Smooth muscle cell (in vitro differentiated cells): ENCODE measurements at regions not wholly inside any gene's neighbourhood (a gene's known extent, or its start where the extent isn't known, plus 50 kb on each side); places are given as distances from the start of the nearest gene placed in this dataset.

Experiments
- DNase-seq: peaks from one replicate; lab custom pipeline; 2025; ENCODE audit not compliant: unreplicated experiment; lab: John Stamatoyannopoulos, UW
- H2AFZ ChIP-seq: fragments of 200-600 bp; sonication (generic); 2 replicates; pipeline ENCODE4 v1.6.0; 2016; ENCODE audit warnings: antibody characterized with exemption, low read depth, mild to moderate bottlenecking
- H3F3A ChIP-seq: fragments of 200-600 bp; sonication (generic); 2 replicates; pipeline ENCODE4 v1.6.0; 2017; ENCODE audit warnings: antibody characterized with exemption, low read depth
- H3K27ac ChIP-seq: fragments of 200-600 bp; sonication (generic); 2 replicates; pipeline ENCODE4 v1.5.1; 2016; ENCODE audit warnings: low read depth, mild to moderate bottlenecking
- H3K27me3 ChIP-seq: fragments of 200-600 bp; sonication (generic); 2 replicates; pipeline ENCODE4 v1.6.1; 2016; ENCODE audit warnings: low read depth, mild to moderate bottlenecking
- H3K36me3 ChIP-seq: fragments of 200-600 bp; sonication (generic); 2 replicates; pipeline ENCODE4 v1.5.1; 2016; ENCODE audit warnings: low read depth
- H3K4me1 ChIP-seq: fragments of 200-600 bp; sonication (generic); 2 replicates; pipeline ENCODE4 v1.5.1; 2016; ENCODE audit warnings: low read depth
- H3K4me2 ChIP-seq: fragments of 200-600 bp; sonication (generic); 2 replicates; pipeline ENCODE4 v1.6.0; 2016; ENCODE audit warnings: mild to moderate bottlenecking
- H3K4me3 ChIP-seq: fragments of 200-600 bp; sonication (generic); 2 replicates; pipeline ENCODE4 v1.5.1; 2016; ENCODE audit warnings: mild to moderate bottlenecking
- H3K79me2 ChIP-seq: fragments of 200-600 bp; sonication (generic); 2 replicates; pipeline ENCODE4 v1.6.0; 2016; ENCODE audit warnings: low read depth, mild to moderate bottlenecking
- H3K9ac ChIP-seq: fragments of 200-600 bp; sonication (generic); 2 replicates; pipeline ENCODE4 v1.6.0; 2016; ENCODE audit warnings: low read depth
- H3K9me3 ChIP-seq: fragments of 200-600 bp; sonication (generic); replicated peaks from 2 replicates; pipeline ENCODE4 v1.5.1; 2016; ENCODE audit warnings: low read depth
- H4K20me1 ChIP-seq: fragments of 200-600 bp; sonication (generic); 2 replicates; pipeline ENCODE4 v1.6.0; 2016; ENCODE audit warnings: low read depth
- WGBS: methylation state at CpG from one replicate; pipeline ENCODE4 v1.1.7; 2016; ENCODE audit warnings: low lambda C conversion rate; 5-methylcytosine and 5-hydroxymethylcytosine counted together
- TF ChIP-seq, protein P1 (sequence below): fragments of 200-600 bp; sonication (generic); IDR thresholded peaks from 2 replicates; pipeline ENCODE4 v1.5.1; 2017; ENCODE audit warnings: borderline replicate concordance, mild to moderate bottlenecking, antibody characterized with exemption; ENCODE audit not compliant: insufficient read depth, poor library complexity, severe bottlenecking

DNA sequence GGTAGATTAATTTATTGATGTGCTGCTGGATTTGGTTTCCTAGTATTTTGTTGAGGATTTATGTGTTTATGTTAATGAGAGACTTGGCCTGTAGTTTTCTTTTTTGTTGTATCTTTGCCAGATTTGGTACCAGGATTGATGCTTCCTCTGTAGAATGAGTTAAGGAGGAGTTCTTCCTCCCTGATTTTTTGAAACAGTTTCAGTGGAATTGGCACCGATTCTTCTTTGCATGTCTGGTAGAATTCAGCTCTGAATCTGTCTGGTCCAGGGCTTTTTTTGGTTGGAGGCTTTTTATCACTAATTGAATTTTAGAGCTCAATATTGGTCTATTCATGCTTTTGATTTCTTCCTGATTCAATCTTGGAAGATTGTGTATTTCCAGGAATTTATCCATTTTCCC, 174.0 kb upstream of the NDST4 start:
- no peaks in the 10 kb centered on the region for H3K9me3 ChIP-seq
- H4K20me1 ChIP-seq, result no peaks in the 10 kb centered on the region
- H3K79me2 ChIP-seq, result no peaks in the 10 kb centered on the region
- H3K36me3 ChIP-seq, result no peaks in the 10 kb centered on the region
- DNase-seq, result no peak
- no peaks in the 10 kb centered on the region for H3F3A ChIP-seq
- no peaks in the 10 kb centered on the region for H3K27me3 ChIP-seq
- 84% methylated on average over 1 of the region's 1 CpG for WGBS
- TF ChIP-seq, protein P1, sequence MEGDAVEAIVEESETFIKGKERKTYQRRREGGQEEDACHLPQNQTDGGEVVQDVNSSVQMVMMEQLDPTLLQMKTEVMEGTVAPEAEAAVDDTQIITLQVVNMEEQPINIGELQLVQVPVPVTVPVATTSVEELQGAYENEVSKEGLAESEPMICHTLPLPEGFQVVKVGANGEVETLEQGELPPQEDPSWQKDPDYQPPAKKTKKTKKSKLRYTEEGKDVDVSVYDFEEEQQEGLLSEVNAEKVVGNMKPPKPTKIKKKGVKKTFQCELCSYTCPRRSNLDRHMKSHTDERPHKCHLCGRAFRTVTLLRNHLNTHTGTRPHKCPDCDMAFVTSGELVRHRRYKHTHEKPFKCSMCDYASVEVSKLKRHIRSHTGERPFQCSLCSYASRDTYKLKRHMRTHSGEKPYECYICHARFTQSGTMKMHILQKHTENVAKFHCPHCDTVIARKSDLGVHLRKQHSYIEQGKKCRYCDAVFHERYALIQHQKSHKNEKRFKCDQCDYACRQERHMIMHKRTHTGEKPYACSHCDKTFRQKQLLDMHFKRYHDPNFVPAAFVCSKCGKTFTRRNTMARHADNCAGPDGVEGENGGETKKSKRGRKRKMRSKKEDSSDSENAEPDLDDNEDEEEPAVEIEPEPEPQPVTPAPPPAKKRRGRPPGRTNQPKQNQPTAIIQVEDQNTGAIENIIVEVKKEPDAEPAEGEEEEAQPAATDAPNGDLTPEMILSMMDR, result no peak
- no peak overlapping the region for H3K4me3 ChIP-seq
- no peak overlapping the region for H3K27ac ChIP-seq
- H3K9ac ChIP-seq, result no peak overlapping the region
- no peaks in the 10 kb centered on the region for H3K4me1 ChIP-seq
- H2AFZ ChIP-seq, result no peak overlapping the region
- no peak overlapping the region for H3K4me2 ChIP-seq

DNA sequence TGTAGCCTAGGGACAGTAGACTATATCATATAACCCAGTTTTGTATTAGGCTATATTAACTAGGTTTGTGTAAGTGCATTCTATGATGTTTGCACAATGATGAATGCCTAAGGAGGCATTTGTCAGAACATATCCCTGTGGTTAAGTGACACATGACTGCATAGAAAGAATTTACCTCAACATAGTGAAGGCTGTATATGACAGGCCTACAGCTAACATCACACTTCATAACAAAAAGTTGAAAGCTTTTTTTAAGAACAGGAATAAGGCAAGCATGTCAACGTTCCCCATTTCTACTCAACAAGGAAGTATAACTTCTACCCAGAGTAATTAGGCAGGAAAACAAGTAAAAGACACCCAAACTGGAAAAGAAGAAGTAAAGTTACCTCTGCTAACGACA, 165.9 kb upstream of the NDST4 start:
- H3K79me2 ChIP-seq, result no peaks in the 10 kb centered on the region
- H2AFZ ChIP-seq, result no peak overlapping the region
- no peak overlapping the region for H3K27ac ChIP-seq
- no peak overlapping the region for H3K4me2 ChIP-seq
- H4K20me1 ChIP-seq, result no peaks in the 10 kb centered on the region
- no peaks in the 10 kb centered on the region for H3F3A ChIP-seq
- H3K9ac ChIP-seq, result no peak overlapping the region
- H3K4me3 ChIP-seq, result no peak overlapping the region
- no peaks in the 10 kb centered on the region for H3K36me3 ChIP-seq
- WGBS, result 60% methylated on average over 2 of the region's 2 CpGs
- H3K4me1 ChIP-seq, result no peaks in the 10 kb centered on the region
- no peaks in the 10 kb centered on the region for H3K27me3 ChIP-seq
- H3K9me3 ChIP-seq, result no peaks in the 10 kb centered on the region
- DNase-seq, result no peak
- TF ChIP-seq, protein P1, result no peak

DNA sequence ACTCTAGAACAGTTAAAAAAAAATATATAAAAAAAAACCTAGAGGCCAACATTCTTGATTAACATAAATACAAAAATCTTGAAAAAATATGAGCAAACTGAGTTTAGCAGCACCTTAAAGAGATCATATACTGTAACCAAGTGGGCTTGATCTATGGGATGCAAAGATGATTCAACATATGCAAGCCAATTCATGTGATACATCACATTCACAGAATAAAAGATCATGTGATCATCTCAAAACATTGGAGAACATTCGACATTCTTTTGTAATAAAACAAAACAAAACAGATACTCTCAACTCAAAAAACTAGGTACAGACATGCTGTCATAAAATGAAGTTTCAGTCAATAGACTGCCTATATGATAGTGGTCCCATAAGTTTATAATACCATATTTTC, 165.4 kb upstream of the NDST4 start:
- no peaks in the 10 kb centered on the region for H3K36me3 ChIP-seq
- WGBS, result 93% methylated on average over 1 of the region's 1 CpG
- H3K27ac ChIP-seq, result no peak overlapping the region

DNA sequence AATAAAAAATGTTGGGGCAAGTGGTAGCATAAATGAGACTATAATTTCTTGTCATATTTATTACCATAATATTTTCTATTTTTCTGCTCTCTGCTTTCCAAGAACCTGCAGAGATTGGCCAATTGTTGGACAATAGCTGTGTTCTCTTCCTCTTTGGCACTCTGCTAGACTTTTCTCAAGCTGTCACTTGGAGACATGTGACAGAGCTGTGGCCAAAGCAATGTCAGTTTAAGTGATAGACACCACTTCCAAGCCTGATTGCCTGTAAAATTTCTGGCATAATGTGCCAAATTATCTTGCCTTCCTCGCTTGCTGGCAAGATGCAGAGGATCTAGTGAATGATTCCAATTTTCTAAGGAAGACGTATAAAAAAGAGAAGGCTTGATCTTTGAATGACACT, 162.2 kb upstream of the NDST4 start:
- Histone ChIP-seq H3K9me3 (no peaks in the 10 kb centered on the region), H3K4me2 (no peak overlapping the region), H3K36me3 (no peaks in the 10 kb centered on the region), H4K20me1 (no peaks in the 10 kb centered on the region), H2AFZ (peak overlapping the region; percentile 29), H3F3A (no peaks in the 10 kb centered on the region), H3K27ac (no peak overlapping the region), H3K4me3 (no peak overlapping the region), H3K27me3 (no peaks in the 10 kb centered on the region), H3K4me1 (no peaks in the 10 kb centered on the region), H3K9ac (no peak overlapping the region), H3K79me2 (no peaks in the 10 kb centered on the region)
- WGBS, result 88% methylated on average over 2 of the region's 2 CpGs
- no peak for DNase-seq
- TF ChIP-seq, protein P1, result no peak

More for the DNA sequence above, 165.4 kb upstream of the NDST4 start:
- no peak overlapping the region for H3K4me3 ChIP-seq
- no peaks in the 10 kb centered on the region for H3K9me3 ChIP-seq
- H3F3A ChIP-seq, result no peaks in the 10 kb centered on the region
- no peaks in the 10 kb centered on the region for H3K4me1 ChIP-seq
- TF ChIP-seq, protein P1, result no peak
- H3K79me2 ChIP-seq, result no peaks in the 10 kb centered on the region
- no peaks in the 10 kb centered on the region for H4K20me1 ChIP-seq
- no peak overlapping the region for H3K9ac ChIP-seq
- no peak for DNase-seq
- no peak overlapping the region for H2AFZ ChIP-seq
- no peak overlapping the region for H3K4me2 ChIP-seq
- no peaks in the 10 kb centered on the region for H3K27me3 ChIP-seq
